ENCODE measurements at regions not wholly inside any gene's neighbourhood (a gene's known extent, or its start where the extent isn't known, plus 50 kb on each side); places are given as distances from the start of the nearest gene placed in this dataset.
"Not testable (repeated sequence)": the region's sequence is repeated elsewhere in the genome, so short reads cannot be mapped to it uniquely, and the experiment has no call there.

DNA sequence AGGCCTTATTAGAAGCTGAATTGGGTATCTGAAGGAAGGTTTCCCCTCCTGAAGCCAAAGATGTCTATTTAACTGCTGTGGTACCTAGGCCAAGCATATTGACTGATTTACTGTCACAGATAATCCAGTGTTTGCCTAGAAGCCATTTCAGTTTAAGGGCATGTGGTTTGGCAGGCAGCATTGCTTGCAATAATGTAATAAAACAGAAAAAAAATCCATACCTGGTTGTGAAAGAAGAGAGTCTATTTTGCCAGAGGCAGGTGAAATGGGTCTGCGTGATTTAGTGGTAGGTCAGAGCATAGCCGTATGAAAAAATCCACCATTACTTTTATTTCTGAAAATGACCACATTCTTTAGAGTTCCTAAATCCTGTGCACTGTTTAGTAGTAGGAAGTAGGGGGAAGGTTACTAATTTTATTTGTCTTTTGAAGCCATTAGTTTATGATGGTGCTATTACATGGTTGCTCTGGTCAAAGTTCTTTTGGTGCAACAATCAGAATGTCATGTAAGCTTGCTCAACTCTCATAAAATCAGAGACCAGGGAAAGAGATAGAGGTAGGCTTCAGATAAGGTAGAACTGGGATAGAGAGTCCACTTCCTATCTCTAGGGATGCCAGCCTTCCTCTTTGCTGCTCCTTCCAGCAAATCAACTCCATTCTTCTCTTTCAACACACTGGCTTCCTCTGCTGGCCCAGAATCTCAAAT lies 343.4 kb downstream of the GPD2 start:
- DNase-seq (ENCODE audit: low spot score), result no peak

DNA sequence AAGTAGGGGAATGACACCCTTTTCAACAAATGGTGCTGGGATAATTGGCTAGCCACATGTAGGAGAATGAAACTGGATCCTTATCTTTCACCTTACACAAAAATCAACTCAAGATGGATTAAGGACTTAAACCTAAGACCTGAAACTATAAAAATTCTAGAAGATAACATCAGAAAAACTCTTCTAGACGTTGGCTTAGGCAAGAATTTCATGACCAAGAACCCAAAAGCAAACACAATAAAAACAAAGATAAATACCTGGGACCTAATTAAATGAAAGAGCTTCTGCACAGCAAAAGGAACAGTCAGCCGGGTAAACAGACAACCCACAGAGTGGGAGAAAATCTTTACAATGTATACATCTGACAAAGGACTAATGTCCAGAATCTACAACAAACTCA lies 345.5 kb downstream of the GPD2 start:
- DNase-seq (ENCODE audit: low spot score), result not testable (repeated sequence)

DNA sequence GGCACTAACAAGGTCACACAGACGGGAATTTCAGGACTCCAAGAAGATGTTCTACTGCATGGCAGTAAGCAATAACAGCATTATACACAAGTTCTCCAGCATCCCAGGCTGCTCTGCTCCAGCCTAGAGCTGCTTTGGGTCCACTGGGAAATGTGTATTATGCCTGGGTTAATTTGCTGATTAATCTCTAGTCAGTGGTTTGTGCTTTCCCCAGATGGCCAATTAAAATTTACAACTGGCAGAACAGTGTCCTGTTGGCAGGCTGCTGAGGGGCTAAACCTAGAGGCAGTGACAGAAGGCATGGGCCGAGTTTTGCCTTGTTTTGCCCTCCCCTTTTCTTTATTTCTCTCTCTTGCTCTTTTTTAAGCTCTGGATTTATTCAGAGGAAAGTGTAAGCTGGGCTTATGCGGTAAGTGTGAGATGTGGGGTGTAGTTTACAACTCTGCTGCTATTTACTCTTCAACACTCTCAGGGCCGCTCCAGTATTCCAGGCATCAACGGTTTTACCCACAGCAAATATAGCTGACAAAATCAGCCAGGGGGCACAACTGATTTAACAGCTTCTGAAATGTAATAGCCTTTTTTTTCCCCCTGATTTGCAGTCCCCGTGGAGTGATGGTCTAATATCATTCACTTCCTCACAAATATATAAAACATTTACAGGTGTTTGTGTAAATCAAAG lies 348.0 kb downstream of the GPD2 start:
- no peak for DNase-seq (ENCODE audit: low spot score)

DNA sequence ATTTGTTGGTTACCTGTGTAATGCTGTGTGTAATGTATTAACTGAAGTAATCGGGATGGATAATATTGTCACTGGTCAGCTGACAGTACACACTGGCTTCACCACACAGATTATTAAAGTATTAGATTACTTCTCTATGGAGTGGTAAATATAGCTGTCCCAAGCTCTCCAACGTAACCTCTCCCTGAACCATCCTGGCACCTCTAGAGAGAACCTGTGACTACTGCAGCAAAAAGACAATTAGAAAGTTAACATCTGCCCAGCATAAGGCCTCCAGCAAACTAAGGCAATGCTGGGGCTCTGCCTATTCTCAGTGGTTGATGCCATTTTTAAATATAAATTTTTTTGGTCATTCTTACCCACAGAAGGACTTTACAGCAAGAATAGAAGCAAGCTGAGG lies 351.3 kb downstream of the GPD2 start:
- DNase-seq (ENCODE audit: low spot score), result no peak

DNA sequence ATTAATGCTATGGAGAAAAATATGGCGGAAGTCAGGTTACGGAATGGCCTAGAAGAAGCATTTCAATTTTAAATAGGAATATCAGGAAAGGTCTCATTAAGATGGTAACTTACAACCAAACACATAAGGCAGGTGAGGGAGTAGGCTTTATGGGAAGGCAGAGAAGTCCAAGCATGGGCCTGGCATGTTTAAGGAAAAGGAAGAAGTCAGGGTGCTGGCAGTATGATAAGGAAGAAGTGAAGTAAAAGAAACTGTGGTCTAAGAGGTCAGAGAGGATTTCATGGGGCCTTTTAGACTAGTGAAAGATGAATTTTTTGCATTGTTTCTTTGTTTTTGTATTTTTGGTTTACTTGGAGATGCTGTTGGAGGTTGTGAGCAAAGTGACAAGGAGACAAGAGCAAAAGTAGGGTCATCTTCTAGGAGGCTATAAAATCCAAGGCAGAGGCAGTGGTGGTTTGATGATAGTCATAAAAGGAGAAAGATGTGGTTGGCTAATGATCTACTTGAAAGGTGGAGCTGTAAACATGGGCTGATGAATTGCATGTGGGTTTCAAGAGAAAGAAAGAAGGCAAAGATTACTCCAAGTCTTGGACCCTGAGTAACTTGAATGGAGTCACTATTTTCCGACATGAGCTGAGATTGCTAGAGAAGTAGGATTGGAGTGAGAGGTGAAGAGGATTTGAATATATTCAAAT lies 354.3 kb downstream of the GPD2 start:
- no peak for DNase-seq (ENCODE audit: low spot score)

DNA sequence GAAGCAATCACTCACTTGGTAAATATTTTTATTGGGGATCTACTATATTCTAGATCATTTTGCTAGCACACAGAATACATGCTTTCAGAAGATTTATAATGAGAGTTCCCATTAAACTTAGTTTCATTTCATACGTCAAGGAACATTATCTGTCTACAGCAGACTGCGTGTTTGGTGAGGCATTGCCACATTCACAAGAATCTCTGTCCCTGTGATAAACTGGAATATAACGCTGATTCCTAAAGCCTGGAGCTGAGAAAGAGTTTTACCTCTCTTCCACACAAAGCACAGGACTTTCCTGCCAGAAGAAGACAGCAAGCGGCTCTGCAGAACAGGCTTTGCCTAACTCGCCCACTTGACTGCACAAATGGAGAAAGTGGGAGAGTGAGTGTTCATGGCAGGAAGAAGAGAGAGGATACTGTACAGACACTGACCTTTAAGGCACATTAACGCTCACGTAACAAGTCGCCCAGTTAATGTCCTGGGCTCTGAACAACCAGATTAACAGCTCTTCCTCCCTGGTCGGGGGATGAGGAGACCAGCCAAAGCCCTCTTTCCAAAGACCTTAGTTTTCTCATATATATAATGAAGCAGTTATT lies 356.2 kb downstream of the GPD2 start:
- DNase-seq (ENCODE audit: low spot score), result no peak

DNA sequence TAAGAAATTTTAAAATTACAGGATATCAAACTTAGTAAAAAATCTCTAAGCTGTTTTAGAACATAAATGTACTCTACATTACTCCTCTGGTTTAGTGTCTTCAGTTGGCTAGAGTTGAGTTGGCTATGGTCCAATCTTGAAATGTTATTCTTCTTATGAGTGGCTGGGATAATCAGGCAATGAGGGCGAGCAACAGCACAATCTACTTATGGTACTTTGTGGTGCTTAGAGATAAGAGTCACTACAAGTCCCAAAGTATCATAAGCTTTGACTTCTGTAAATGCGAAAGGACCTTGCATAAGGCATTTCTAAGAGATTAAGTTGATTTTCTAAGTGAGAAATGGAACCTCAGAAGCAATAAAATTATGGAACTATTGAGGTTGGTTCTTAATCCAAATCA lies 361.7 kb downstream of the GPD2 start:
- no peak for DNase-seq (ENCODE audit: low spot score)

DNA sequence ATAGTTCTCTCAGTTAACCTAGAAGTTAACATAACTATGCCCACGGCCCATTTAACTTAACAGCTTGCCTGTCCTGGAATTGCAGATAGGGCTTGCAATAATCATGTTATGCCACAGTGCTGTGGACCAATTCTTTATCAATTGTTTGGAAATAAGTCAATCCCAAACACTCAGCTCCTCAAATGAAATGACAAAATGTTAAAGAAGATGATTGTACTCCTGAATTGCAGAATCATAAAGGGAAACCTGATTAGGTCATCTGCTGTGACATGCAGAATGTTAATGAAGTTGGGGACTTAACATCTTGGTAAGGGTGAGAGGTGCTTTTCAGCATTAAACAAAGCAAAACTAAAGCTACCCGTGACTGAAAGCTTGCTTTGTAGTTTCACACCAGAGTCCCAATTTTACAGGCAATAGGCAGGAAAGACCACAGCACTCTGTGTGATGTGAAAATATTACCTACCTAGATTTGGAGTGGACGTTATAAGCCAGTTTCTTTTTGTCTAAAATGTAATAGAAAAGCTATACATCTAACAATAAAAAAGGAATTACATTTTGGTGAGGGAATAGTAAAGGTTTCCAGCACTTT lies 364.0 kb downstream of the GPD2 start:
- DNase-seq (ENCODE audit: low spot score), result no peak

DNA sequence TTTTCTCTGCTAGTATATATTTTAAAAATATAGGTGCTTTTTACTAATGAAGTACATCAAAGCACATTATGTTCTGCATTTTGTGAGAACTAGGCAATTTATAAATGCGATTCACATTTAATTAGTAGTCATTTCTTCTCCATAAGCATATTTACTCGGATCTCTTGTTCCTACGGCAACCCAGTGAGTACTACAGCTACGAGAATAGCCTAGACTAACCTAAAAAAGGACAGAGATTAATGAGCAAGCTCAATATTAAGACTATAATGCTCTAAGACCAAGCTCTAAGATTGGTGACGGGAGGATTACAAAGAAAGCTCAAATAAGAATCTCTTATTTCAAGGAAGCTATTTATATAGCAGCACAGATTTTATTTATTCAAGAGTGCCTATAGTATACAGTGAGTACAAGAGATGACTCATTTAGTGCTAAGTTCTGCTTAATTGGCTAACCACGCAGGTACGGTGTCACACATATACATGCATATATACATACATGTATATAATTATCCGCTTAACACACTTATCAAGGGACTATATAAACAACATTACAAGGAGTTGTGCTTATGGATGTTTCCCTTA lies 364.7 kb downstream of the GPD2 start:
- no peak for DNase-seq (ENCODE audit: low spot score)

DNA sequence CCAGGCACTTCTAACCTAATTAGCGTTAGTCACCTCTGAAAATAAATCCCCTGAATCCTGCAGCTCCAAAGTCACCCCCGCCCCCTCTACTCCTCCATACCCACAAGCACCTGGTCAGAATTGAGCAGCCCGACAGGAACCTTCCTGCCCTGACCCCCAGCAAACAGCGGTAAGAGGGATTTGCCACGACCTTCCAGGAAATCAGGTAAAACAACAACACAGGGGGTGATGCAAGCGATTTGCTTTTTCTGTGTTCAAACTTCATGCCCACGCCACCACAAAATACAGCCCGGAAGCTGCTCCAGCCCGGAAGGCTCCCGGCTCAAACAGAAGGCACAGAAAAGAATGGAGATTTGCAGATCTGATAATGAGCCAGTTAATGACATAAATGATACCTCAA lies 367.1 kb downstream of the GPD2 start:
- no peak for DNase-seq (ENCODE audit: low spot score)

DNA sequence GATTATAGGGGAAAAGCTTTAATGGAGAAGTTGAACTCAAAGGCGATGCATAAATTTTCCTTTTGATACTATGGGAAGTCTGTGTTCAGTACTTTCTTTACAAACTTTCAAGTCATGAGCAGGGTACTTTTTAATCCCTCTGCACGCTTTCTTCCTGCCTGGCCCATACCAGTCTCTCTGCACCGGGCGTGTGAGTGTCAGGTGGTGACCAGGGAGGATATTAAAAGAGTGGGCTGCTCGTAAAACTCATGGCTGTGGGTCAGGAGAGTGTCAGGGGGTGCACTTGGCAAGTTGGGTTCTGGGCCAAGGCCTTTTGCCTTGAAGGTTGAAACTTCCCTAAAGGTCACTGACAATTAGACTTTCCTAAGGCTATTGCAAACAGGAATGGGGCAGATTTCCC lies 367.8 kb downstream of the GPD2 start:
- no peak for DNase-seq (ENCODE audit: low spot score)

DNA sequence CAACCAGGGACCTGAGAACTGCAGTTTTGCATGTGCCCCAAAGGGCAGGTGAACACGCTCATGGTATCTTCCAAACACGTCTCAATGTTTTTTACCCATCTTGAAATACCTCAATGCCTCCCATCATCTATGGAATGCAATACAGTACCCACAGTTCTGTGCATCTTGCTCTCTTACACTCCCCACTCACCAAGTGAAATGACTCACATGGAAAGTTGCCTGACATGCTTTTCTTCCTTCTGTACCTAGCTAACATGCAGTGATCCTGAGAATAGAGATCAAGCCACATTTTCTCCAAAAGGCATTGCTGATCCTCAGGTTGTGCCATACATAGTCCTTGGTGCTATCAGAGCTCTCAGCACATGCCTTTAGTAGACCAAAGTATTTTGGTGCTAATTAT lies 373.9 kb downstream of the GPD2 start:
- DNase-seq (ENCODE audit: low spot score), result no peak

DNA sequence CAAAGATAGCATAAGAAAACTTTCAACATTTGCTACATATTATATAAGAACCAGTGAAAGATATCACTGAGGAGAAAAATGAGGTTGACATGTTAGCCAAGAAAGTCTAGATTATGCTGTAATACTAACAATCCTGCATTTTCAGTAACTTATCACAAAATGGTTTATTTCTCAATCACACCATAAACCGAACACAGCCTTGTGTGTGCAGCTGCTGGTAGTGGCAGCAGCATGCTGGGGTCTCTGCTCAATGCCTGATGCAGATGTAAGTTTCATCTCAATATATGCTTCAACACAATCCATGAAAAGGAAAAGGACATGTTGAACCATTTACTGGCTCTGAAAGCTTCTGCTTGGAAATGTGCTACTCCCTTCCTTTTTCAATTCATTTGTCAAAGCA lies 376.3 kb downstream of the GPD2 start:
- DNase-seq (ENCODE audit: low spot score), result no peak

DNA sequence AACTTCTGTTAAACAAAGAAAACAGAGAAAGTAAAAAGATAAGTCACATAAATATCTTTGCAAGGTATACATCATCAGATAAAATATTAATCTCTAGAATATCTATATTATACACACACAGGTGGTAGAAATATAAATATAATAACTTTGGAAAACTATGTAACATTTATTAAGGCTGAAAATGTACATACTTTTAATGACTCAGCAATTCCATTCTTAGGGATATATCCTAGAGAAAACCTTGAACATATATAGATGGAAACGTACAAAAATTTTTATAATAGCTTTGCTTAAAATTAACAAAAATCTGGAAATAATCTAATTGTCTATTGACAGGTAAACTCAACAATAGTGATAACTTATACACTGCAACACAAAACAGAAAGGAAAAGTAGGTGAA lies 381.3 kb downstream of the GPD2 start:
- DNase-seq (ENCODE audit: low spot score), result no peak

DNA sequence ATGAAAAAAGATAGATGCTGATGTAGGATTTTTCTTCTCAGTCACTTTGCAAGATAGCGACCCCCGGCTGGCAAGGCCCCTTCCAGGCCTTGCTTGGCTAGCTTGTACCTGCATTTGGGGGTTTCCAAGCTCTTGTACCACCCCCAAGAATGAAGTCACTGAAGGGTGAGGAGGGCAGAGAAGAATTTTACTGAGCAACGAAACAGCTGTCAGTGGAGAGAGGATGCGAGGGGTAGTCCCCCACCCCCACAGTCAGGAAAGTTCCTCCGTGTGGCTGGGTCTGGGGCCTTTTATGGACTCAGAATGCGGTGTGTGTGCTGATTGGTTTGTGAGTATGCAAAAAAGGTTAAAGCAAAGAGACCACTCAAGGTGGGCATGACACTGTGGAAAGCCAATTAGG lies 382.0 kb downstream of the GPD2 start:
- DNase-seq (ENCODE audit: low spot score), result no peak

DNA sequence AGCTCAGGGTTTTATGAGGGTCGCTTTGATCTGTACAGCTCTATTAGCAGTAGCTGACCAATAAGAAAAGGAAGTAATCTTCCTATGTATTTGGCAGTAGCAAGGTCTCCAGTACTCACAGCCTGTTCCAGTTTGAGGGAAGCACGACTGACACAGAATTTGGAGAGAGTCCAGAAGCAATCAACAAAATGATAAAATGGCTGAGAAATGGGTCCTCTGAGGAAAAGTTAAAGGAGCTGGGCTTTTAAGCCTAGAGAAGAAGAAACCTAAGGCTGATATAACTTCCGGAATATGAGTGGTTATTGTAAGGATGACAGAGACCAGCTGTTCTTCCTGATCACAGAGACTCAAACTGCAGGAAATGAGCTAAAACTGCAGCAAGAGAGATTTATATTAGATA lies 382.8 kb downstream of the GPD2 start:
- DNase-seq (ENCODE audit: low spot score), result no peak

DNA sequence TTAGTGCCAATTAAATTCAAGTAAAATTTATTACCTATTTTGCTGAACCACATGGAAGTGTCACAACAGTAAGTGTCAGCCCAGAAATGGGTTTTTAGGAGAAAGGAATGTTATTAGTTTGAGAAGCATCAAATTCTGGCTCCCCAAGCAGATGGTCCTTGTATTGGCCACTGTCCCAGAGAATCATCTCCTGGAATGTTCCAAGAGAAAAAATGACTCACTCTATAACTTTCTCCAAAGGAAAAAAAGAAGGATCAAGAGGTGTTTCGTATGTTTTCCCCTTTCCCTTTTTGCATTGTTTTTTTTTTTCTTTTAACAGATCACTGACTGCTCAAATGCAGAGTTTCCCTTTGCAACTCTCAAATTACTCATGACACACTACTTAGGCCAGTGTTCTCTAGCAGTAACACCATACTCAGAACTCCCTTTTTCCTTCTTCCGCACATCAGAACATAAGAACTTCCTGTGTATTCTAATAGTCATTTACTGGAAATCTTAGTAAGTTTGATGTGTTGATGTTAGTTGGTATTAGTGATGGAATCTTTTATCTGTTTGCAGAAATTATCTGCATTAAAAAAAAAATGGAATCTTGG lies 390.3 kb downstream of the GPD2 start:
- no peak for DNase-seq (ENCODE audit: low spot score)

DNA sequence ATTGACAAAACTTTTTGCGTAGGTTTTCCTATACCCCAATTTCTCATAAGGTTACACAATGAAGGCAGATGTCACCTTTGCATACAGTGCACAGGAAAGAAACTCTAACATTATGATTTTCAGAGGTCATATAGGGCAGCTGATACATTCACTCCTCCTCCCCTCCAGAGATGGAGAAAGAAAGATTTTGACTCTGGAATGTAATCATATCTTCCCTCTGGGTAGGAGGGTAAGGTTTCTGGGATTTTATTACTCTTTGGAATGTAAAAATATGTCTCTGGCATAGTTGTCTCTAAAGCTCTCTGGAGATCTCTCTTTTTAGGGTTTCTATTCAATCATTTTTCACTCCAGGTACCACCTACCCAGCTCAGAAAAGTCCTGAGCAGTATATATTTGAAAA lies 398.3 kb downstream of the GPD2 start:
- DNase-seq (ENCODE audit: low spot score), result no peak

DNA sequence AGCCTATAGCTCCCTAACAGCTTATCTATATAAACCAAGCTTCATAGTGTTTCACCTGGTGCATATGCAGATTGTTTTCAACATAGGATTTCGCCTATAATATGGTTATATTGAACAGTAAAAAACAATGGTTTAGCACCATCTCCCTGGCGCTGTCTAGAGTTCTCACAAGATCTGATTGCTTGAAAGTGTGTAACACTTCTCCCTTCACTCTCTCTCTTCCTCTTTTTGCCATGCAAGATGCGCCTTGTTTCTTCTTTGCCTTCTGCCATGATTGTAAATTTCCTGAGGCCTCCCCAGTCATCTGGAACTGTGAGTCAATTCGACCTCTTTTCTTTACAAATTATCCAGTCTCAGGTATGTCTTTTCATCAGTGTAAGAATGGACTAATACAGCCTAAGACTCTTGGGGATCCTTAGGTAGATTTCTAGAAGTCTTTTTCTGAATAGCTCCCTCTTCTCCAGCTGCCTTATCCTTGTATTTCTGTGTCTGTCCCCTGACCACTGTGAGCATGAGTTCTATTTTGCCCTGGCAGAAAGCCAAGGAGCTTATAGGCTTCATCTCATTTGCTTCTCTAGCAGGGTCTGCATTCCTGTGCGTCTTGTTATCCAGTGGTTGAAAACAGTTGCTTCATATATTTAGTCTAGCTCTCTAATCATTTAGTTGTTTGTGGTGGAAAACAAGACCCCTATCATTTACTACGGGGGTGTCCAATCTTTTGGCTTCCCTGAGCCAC lies 401.6 kb downstream of the GPD2 start:
- no peak for DNase-seq (ENCODE audit: low spot score)

DNA sequence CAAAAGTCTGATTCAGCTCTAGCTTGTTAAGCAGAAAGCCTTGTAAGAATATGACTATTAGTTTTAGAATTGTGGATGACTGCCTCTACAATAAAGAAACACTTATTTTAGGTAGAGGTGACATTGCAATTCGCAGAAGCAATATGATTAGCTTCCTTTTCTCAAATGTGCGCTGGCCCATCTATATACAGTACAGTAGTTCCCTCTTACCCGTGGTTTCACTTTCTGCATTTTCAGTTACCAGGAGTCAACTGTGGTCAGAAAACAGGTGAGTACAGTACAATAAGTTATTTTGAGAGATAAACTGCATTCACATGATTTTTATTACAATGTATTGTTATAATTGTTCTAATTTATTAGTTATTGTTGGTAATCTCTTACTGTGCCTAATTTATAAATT lies 405.1 kb downstream of the GPD2 start:
- DNase-seq (ENCODE audit: low spot score), result no peak

Measured in germinal center (tissue), 1 donor.